Left colon (tissue), 2 donors: ENCODE measurements at regions not wholly inside any gene's neighbourhood (a gene's known extent, or its start where the extent isn't known, plus 50 kb on each side); places are given as distances from the start of the nearest gene placed in this dataset.
"Not testable (repeated sequence)": the region's sequence is repeated elsewhere in the genome, so short reads cannot be mapped to it uniquely, and the experiment has no call there.

Source experiments
- ATAC-seq: fragments of 200-7000 bp; cut with Tn5 transposase; one replicate; pipeline ENCODE4 v1.9.1; 2020; ENCODE audit warnings: mild to moderate bottlenecking, moderate library complexity
- DNase-seq, 2 donors: peaks; one replicate each; pipeline ENCODE4 v3.0.0-alpha.2; 2020
- intact Hi-C, 2 donors: fragments of 100-400 bp; cut with DNase I in 1 of 2; cut with micrococcal nuclease in 1 of 2; formaldehyde crosslinking; loops; one replicate each; pipeline versions ENCODE4 v1.11.2 to v1.14.0; 2022; cut with DNase I, micrococcal nuclease
- donor health status: DM: no; HTN: no; CAD: no.
- donor health status: DM: yes; HTN: yes; CAD: no.

DNA sequence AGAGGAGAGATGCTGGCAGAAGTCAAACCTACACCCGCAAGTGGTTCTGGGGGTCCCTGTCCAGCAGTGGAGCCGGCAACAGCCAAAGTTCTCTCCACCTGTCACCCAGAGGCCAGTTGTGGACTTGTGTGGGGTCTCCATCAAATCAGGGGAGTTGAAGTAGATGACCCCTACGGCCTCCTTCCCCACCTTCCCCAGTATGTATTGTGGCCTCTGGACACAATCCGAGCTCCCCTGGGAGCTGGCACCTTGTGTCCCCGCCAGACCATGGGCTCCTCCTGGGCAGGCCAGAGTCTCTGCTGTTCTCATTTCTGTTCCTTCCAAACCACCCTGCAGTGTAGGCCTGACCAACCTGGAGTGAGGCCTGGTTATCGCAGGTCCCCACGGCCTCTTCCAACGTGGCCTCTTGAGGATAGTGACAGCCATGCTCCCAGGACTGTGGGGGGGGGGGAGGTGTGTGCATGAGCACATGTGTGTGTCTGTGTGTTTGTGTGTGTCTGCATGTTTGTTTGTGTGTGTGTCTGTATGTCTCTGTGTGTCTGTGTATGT, 246.4 kb downstream of the MATN1 start:
- ATAC-seq (no peak), DNase-seq (no peak)
- intact Hi-C loops: no loop called here

DNA sequence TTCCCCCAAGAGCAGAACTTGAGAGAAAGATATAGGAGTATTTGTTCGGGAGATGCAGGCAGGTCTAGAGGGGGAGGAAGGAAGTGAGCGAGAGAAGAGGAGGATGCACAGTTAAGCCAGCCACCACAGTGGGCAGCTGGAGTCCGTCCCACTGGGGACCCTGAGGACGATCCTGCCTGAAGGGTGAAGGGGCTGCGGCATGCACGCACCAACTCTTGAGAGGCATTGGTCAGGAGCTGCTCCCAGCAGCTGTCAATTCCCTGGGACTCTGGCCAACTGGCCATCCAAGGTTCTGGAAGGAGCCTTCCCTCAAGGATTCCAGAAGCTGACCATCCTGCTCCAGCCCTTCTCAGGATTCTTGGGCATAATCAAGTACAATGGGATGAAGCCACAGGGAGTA, 246.9 kb downstream of the MATN1 start:
- intact Hi-C loops: no loop called here
- DNase-seq (no peak), ATAC-seq (no peak)

DNA sequence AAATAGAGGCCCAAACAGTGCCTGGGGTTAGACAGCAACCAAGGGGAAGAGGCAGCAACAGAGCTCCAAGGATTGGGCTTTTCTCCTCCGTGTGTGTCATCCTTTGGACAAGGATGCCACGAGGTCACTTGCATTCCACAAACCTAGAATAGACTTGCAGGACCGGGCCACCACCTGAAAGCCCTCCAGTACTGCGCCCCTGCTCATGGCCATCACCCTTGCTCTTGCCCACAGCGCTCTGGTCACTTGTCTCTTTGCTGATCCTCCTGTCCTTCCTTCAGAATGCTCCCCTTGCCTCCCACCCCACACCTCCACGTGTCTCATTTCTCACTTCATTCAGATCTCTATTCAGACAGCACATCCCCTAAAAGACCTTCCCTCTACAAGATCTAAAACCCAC, 247.4 kb downstream of the MATN1 start:
- intact Hi-C loops: no loop called here
- DNase-seq: no peak
- ATAC-seq: no peak

DNA sequence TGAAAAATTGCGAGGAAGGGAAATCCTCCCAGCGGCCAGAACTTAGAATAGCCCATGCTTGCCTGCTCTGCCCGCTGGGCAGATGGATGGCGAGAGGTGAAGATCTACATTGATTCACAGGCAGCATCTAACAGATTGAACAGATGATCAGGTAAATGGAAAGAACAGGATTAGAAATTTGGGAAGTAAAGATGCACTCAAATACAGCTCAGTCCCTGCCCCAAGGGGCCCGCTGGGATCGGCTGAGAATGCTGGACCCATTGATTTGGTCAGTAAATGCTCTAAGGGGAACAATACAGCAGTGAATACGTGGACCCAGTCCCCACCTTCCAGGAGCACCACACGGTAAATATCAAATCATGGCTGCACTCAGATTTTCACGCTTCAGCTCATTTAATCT, 248.2 kb downstream of the MATN1 start:
- no peak for DNase-seq
- intact Hi-C loops: no loop called here
- ATAC-seq: no peak

DNA sequence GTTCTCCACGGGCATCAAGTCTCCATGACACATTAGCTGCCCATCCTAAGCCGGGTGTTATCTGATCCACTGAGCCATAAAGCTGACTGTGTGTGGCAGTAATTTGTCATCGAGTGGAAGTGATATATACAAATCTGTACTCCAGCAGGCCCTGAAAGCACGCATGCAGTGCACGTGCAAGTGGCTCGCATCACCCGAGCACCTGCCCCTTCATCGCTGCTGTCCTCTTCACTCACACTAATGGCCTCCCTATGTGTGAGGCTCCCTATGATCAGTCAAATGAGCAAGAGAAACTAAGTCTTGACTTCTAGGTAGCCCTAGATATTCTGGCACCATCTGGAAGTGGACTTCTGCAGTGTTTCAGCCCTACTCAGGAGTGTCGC, 248.6 kb downstream of the MATN1 start:
- ATAC-seq: no peak
- intact Hi-C loops: no loop called here
- no peak for DNase-seq

DNA sequence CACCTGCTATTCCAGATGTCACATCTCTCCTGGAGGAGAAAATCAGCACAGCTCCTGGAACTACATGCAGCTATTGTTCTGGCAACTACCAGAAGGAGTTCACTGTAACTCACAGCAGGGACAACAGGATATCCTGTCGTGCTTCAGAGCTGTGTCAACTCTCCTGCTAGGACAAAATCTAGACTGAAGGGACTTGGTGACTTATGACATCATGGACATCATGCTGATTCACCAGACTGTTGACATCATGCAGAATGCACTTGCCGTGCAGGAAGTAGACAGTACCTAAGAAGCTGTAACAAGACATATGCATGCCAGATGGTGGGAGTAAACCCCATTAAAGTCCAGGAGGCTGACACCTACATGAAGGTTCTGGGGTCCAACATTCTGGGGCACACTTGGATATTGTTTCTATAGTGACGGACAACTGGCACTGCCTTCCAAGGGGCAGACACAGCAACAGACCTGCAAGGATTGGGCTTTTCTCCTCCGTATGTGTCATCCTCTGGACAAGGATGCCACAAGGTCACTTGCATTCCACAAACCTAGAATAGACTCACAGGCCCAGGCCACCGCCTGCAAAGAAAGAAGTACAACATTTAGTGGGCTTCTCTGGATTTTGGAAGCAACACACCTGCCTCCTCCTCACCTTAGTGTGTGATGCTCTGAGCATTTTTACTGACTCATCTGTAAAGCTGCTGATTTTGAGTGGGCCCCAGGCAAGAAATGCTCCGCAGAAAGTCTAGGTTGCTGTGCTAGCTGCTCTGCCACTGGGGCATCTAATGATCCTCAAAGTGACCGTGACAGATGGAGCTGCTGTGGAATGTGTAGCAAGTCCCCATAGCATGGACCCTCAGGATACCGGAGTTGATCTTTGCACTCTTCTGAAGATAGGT, 249.2 kb downstream of the MATN1 start:
- DNase-seq: no peak
- no peak for ATAC-seq
- intact Hi-C loops: no loop called here

DNA sequence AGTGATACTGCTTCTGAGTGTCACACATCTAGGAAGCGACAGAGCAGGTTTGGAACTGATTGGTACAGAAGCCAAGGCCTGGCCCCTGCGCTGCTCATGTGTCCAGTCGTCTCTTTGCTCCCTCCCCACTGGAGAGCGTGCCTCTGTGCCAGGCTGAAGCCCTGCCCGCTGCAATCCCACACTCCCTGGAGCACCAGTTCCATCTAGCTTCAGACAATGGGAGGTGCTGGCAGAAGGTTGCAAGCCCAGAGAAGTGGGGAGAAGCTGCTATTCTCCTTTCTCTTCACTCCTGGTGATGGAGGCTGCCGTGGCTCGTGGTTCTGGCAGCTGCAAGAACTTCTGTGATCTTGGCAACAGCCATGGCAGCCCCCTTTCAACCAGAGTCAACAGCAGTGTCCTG, 250.9 kb downstream of the MATN1 start:
- ATAC-seq (no peak), DNase-seq (no peak)
- intact Hi-C loops: no loop called here

DNA sequence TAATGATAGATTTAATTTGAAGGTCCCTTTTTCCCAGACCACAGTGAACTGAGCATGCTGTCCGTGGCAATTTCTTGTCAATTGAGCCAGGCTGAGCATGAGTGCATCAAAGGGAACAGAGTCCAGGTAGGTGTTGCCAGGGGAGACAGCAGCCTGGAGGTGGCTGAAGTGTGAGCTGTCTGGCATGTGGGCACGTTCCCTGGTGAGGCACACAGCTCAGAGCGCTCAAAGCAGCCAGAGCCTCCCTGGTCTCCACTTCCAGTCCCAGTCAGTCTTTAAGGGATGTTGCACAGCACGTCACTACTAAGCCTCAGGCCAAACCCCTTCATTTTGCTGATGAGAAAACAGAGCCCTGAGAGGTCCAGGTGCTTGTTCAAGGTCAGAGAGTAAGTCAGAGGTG, 251.4 kb downstream of the MATN1 start:
- intact Hi-C loops: no loop called here
- DNase-seq (no peak), ATAC-seq (no peak)

DNA sequence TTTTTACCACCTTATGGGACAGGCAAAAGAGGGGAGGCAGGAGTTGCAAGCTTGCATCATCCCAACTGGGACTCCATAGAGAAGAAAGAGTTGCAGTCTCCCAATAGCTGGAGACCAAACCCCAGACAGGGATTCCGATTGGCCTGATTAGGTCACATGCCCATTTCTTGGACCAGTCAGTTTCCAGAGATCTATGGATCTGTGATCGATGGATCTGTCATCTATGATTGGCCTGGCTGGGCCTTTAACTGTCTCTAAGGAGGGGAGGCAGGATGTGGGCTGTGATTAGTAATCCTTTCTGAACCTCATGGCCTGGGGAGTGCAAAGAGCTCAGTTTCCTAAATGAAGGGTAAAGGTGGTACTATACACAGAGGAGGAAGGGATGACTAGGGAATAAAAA, 252.1 kb downstream of the MATN1 start:
- no peak for DNase-seq
- intact Hi-C loops: no loop called here
- no peak for ATAC-seq

DNA sequence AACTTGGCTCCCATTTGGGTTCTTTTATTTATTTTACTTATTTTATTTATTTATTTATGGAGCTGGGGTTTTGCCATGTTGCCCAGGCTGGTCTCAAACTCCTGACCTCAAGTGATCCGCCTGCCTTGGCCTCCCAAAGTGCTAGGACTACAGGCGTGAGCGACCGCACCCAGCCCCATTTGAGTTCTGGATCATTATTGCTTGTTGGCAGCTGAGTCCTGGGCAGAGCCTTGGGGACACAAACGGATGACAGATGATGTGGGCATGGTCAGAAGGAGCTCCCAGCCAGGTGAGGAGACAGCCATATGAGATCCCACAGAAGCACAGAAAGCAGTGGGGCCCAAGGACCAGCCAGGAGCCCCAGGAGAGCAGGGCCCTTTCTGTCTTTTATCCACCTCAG, 254.0 kb downstream of the MATN1 start:
- DNase-seq (no peak), ATAC-seq (no peak)
- intact Hi-C loops: no loop called here

DNA sequence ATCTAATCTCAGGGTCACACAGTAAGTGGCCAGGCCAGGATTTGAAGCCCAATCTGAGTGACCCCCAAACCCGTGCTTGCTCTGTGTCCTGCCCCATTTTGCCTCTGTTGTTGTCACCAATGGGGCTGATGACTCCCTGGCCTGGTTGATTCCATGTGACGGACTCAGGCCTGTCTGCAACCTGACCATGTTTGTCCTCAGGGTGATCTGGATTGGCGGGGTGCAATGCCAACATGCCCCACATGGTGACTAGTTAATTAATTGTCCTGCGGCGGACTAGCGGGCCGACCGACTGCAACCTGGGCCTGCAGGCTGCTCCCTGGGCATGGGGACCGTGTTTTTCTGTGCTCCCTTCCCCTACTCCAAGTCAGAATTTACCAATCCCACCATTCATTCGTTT, 256.3 kb downstream of the MATN1 start:
- intact Hi-C loops: no loop called here
- ATAC-seq (no peak), DNase-seq (no peak)

DNA sequence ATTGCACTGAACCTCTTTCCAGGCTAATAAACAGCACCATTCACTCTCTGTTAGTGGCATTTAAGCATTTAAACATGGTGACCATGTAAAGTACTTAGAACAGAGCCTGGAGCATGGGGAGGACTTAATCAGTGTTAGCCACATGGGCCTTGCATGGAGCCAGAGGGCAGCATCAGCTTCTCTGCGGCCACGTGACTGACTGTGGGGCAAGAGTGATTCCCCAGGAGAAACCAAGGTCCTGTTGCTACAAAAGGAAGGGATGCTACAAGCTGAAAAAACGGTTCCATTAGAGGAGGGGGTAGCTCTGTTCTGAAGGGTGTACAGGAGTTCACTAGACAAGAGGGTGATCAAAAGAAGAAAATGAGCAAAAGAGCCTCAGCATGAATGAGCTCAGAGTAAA, 256.8 kb downstream of the MATN1 start:
- intact Hi-C loops: no loop called here
- no peak for DNase-seq
- no peak for ATAC-seq

DNA sequence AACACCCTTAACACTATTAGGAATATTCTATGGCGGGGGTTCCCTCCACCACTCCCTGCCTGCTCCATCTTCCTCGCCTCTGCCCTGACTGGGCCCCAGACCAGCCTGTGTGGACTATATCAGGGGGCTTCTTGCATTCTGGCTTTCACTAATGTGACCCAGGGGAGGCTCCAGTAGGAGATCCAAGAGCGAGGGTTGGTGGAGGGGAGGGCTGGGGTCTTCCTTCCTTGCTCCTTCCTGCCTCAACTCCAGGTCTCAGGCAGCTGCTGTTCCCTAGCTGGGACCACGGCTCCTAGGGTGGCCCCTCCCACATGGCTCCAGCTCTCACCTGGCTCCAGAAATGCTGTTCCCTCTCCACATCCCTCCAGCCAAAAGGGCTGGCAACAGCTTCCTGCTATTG, 257.4 kb downstream of the MATN1 start:
- DNase-seq (no peak), ATAC-seq (no peak)
- intact Hi-C loops: no loop called here

DNA sequence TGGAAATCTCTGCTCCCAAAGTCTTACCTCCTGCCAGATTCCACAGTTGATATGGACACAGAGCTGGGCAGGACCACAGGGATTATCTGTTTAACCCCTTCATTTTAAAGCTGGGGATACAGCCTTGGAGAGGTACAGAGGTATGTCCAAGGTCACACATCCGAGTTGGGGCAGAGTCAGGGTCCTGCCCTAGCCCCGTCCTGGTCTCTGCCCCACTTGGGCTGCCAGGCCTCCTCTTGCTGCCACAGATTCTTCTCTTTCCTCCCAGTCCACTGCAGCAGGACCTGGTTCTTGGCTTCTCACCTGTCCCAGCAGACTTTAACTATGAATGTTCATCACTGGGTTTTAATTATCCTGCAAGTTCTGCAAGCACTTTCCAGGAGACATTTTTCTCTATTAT, 258.3 kb downstream of the MATN1 start:
- ATAC-seq: no peak
- intact Hi-C loops: no loop called here
- no peak for DNase-seq

DNA sequence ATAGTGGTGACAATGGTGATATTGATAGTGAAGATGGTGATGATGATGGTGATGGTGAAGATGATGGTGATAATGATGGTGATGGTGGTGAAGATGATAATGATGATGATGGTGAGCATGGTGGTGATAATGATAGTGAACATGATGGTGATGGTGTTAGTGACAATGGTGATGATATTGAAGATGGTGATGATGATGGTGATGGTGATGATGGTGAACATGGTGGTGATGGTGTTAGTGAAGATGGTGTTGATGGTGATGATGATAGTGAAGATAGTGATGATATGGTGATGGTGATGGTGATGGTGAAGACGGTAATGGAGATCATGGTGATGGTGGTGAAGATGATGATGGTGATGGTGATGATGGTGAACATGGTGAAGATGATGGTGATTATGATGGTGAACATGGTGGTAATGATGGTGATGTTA, 259.2 kb downstream of the MATN1 start:
- no peak for ATAC-seq

DNA sequence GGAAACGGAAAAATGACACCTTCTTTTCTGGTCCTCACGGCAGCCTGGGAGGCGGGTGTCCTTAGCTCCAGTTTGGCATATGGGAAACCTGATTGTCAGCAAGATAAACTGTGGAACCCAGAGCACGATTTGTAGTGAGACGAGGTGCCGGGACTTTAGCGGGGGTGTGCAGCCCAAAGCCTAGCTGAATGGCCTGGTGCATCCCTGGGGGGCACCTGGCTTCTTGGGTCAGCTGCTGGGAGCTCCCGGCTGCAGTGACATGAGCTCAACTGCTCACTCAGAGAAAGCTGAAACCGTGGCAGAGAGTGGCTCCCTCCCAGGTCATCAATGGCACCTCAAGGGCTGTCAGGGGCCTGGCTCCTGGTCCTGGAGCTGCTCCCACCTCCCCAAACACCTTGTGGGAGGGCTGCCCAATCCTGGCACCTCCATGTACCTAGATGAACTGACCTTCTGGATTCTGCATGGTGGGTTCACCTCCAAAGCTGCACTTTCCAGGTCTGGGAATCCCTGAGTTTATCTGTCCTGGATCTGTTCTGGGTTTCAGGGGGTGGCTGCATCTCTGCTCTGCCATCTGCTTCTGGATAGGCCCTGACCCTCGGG, 260.5 kb downstream of the MATN1 start:
- no peak for ATAC-seq
- intact Hi-C loops: no loop called here
- no peak for DNase-seq

More for the DNA sequence above, 259.2 kb downstream of the MATN1 start:
- intact Hi-C loops: no loop called here
- DNase-seq: no peak

DNA sequence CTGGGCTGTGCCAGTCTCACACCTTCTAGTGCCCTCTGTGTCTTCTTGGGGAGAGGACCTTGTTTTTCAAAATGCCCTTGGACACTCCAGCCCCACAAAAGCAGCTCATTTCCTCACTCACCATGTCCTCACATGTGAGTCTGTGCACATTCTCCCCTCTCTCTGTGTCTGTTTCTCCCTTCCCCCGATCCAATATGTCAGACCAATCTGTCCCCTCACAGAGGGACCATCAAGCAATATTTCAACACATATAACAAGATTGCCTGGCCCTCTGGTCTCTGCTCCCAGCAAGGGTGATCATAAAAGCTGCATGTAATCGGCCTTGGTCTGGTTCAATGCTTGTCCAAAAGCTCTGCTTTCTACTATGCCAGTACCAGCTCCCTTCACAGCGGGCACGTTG, 261.2 kb downstream of the MATN1 start:
- DNase-seq (no peak), ATAC-seq (no peak)
- intact Hi-C loops: no loop called here

DNA sequence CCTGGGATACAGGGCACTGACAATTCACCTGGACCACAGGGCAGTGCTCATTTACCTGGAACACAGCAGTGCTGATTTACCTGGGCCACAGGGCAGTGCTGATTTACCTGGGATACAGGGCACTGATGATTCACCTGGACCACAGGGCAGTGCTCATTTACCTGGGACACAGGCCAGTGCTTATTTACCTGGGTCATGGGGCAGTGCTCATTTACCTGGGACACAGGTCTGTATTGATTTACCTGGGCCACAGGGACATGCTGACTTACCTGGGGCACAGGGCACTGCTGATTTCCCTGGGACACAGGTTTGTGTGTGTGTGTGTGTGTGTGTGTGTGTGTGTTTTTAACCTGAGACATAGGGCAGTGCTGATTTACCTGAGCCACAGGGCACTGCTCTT, 261.7 kb downstream of the MATN1 start:
- no peak for ATAC-seq
- DNase-seq: no peak
- intact Hi-C loops: no loop called here

DNA sequence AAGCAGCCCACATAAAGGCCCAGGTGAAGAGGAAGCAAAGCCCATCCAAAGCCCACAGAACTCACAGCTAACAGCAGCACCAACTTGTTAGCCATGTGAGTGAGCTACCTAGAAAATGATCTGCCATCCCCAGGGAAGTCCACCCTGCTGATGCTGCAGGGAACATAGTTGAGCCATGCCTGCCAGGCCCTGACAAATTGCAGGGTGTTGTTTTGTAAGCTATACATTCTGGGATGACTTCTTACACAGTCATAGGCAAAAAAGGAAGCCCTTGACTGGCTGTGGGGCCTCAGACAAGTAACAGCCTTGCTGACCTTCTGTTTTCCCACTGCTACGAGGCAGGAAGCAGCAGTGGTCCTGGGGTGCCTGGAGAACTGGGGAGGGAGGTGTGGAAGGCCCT, 262.7 kb downstream of the MATN1 start:
- DNase-seq (no peak), ATAC-seq (no peak)
- intact Hi-C loops: no loop called here

DNA sequence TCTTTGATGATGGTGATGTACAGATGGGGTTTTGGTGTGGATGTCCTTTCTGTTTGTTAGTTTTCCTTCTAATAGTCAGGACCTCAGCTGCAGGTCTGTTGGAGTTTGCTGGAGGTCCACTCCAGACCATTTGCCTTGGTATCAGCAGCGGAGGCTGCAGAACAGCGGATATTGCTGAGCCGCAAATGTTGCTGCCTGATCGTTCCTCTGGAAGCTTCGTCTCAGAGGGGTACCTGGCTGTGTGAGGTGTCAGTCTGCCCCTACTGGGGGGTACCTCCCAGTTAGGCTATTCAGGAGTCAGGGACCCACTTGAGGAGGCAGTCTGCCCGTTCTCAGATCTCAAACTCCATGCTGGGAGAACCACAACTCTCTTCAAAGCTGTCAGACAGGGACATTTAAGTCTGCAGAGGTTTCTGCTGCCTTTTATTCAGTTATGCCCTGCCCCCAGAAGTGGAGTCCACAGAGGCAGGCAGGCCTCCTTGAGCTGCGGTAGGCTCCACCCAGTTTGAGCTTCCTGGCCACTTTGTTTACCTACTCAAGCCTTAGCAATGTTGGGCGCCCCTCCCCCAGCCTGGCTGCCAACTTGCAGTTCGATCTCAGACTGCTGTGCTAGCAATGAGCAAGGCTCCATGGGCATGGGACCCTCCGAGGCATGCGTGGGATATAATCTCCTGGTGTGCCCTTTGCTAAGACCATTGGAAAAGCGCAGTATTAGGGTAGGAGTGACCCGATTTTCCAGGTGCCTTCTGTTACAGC, 264.5 kb downstream of the MATN1 start:
- DNase-seq, ATAC-seq, intact Hi-C loops: not testable (repeated sequence)
